T47D (cell line): ENCODE measurements at regions not wholly inside any gene's neighbourhood (a gene's known extent, or its start where the extent isn't known, plus 50 kb on each side); places are given as distances from the start of the nearest gene placed in this dataset.
"Not testable (repeated sequence)": the region's sequence is repeated elsewhere in the genome, so short reads cannot be mapped to it uniquely, and the experiment has no call there.

Experiments used
- DNase-seq, 2 experiments: peaks; one replicate each; pipeline versions ENCODE4 v3.0.0 to v3.0.0-alpha.2; 2011 to 2012; ENCODE audit warnings: low read depth in 1 of 2, low spot score in 1 of 2
- JUND ChIP-seq: IDR thresholded peaks from 2 replicates; pipeline ENCODE4 v1.6.1; 2012; ENCODE audit warnings: low read depth
- in situ Hi-C: cut with HindIII; loops from 2 replicates; pipeline ENCODE4 v1.10.0; 2016; ENCODE audit warnings: low sequenced_read_pairs, low pct_unique_long_range_greater_than_20kb

GRCh38 chr10:34029455-34029854 lies 695.0 kb upstream of the NRP1 start:
- TF ChIP-seq JUND, result no peak
- in situ Hi-C loops, result no loop called here
- DNase-seq, result no peak

- in situ Hi-C loops, result no loop called here
- no peak for TF ChIP-seq JUND
These were observed 694.5 kb upstream of the NRP1 start for GRCh38 chr10:34028936-34029335.

GRCh38 chr10:34024693-34025425 lies 690.4 kb upstream of the NRP1 start:
- peak in 1 of 2 experiments; percentile 14 for DNase-seq
- in situ Hi-C loops, result no loop called here
- TF ChIP-seq JUND, result no peak

More at GRCh38 chr10:34028936-34029335, 694.5 kb upstream of the NRP1 start:
- no peak for DNase-seq

GRCh38 chr10:34024282-34024681 lies 689.8 kb upstream of the NRP1 start:
- no peak for DNase-seq
- no peak for TF ChIP-seq JUND
- in situ Hi-C loops, result no loop called here

GRCh38 chr10:34022195-34022594 lies 687.7 kb upstream of the NRP1 start:
- no peak for TF ChIP-seq JUND
- in situ Hi-C loops, result no loop called here
- no peak for DNase-seq

- in situ Hi-C loops, result no loop called here
- no peak for TF ChIP-seq JUND
- peak; percentile 7 to 23 for DNase-seq
These were observed 684.3 kb upstream of the NRP1 start for GRCh38 chr10:34018784-34019183.

- in situ Hi-C loops, result no loop called here
- DNase-seq, result no peak
- TF ChIP-seq JUND, result no peak
These were observed 683.7 kb upstream of the NRP1 start for GRCh38 chr10:34018129-34018528.

GRCh38 chr10:34017281-34017680 lies 682.8 kb upstream of the NRP1 start:
- in situ Hi-C loops, result no loop called here
- no peak for TF ChIP-seq JUND

GRCh38 chr10:34016576-34016975 lies 682.1 kb upstream of the NRP1 start:
- no peak for DNase-seq
- in situ Hi-C loops, result no loop called here
- TF ChIP-seq JUND, result no peak

More at GRCh38 chr10:34017281-34017680, 682.8 kb upstream of the NRP1 start:
- DNase-seq, result no peak

GRCh38 chr10:34015700-34016099 lies 681.2 kb upstream of the NRP1 start:
- DNase-seq, result no peak
- no peak for TF ChIP-seq JUND
- in situ Hi-C loops, result no loop called here

- in situ Hi-C loops, result no loop called here
- TF ChIP-seq JUND, result no peak
These were observed 678.8 kb upstream of the NRP1 start for GRCh38 chr10:34013235-34013634.

GRCh38 chr10:34010891-34011290 lies 676.4 kb upstream of the NRP1 start:
- DNase-seq, result no peak
- in situ Hi-C loops, result no loop called here
- no peak for TF ChIP-seq JUND

More at GRCh38 chr10:34013235-34013634, 678.8 kb upstream of the NRP1 start:
- DNase-seq, result no peak

- DNase-seq, in situ Hi-C loops: not testable (repeated sequence)
These were observed 675.8 kb upstream of the NRP1 start for GRCh38 chr10:34010228-34010627.

GRCh38 chr10:34008656-34009055 lies 674.2 kb upstream of the NRP1 start:
- DNase-seq, result no peak
- no peak for TF ChIP-seq JUND
- in situ Hi-C loops, result no loop called here
